H9 (cell line): ENCODE measurements at regions not wholly inside any gene's neighbourhood (a gene's known extent, or its start where the extent isn't known, plus 50 kb on each side); places are given as distances from the start of the nearest gene placed in this dataset.

Experiments
- DNase-seq: peaks from one replicate; pipeline ENCODE4 v3.0.0-alpha.2; 2017
- H2AFZ ChIP-seq: one replicate; pipeline ENCODE4 v1.6.1; 2013; ENCODE audit warnings: mild to moderate bottlenecking, low read length, control low read depth, moderate library complexity
- H2AK5ac ChIP-seq: 2 replicates; pipeline ENCODE4 v1.6.1; 2013; ENCODE audit warnings: low read length, control low read depth, mixed read lengths; ENCODE audit not compliant: insufficient read length
- H2BK120ac ChIP-seq: one replicate; pipeline ENCODE4 v1.6.1; 2013; ENCODE audit warnings: low read depth, mild to moderate bottlenecking, low read length, control low read depth, inconsistent platforms; ENCODE audit not compliant: poor library complexity, severe bottlenecking
- H2BK12ac ChIP-seq: 2 replicates; pipeline ENCODE4 v1.6.1; 2013; ENCODE audit warnings: low read length, control low read depth, mixed read lengths, low read depth; ENCODE audit not compliant: insufficient read length
- H2BK15ac ChIP-seq: 2 replicates; pipeline ENCODE4 v1.6.1; 2013; ENCODE audit warnings: low read depth, low read length, control low read depth
- H2BK20ac ChIP-seq: one replicate; pipeline ENCODE4 v1.6.1; 2013; ENCODE audit warnings: low read depth, mild to moderate bottlenecking, low read length, control low read depth, inconsistent platforms; ENCODE audit not compliant: poor library complexity, severe bottlenecking
- H2BK5ac ChIP-seq: 2 replicates; pipeline ENCODE4 v1.6.1; 2013; ENCODE audit warnings: low read length, control low read depth, mixed read lengths; ENCODE audit not compliant: insufficient read length
- H3K14ac ChIP-seq: 2 replicates; pipeline ENCODE4 v1.6.1; 2013; ENCODE audit warnings: low read length, control low read depth; ENCODE audit not compliant: insufficient read depth
- H3K18ac ChIP-seq: 2 replicates; pipeline ENCODE4 v1.6.1; 2013; ENCODE audit warnings: low read depth, mild to moderate bottlenecking, mixed read lengths, low read length, control low read depth; ENCODE audit not compliant: insufficient read length
- H3K23ac ChIP-seq: 2 replicates; pipeline ENCODE4 v1.6.1; 2013; ENCODE audit warnings: low read length, control low read depth, mixed read lengths, low read depth; ENCODE audit not compliant: insufficient read length
- H3K23me2 ChIP-seq: 2 replicates; pipeline ENCODE4 v1.6.1; 2013; ENCODE audit warnings: low read depth, mild to moderate bottlenecking, mixed read lengths, low read length, control low read depth; ENCODE audit not compliant: insufficient read length, poor library complexity, severe bottlenecking
- H3K27ac ChIP-seq: 2 replicates; pipeline ENCODE4 v1.5.1; 2013; ENCODE audit warnings: low read length, control low read depth, mixed read lengths, low read depth; ENCODE audit not compliant: insufficient read length
- H3K27me3 ChIP-seq: 2 replicates; pipeline ENCODE4 v1.6.1; 2013; ENCODE audit warnings: low read length, control low read depth, inconsistent platforms; ENCODE audit not compliant: insufficient read depth
- H3K4ac ChIP-seq: 2 replicates; pipeline ENCODE4 v1.6.1; 2013; ENCODE audit warnings: low read depth, mild to moderate bottlenecking, control low read depth, inconsistent platforms, low read length, moderate library complexity
- H3K4me1 ChIP-seq: 2 replicates; pipeline ENCODE4 v1.6.1; 2013; ENCODE audit warnings: low read length, control low read depth, inconsistent platforms; ENCODE audit not compliant: insufficient read depth
- H3K4me2 ChIP-seq: 2 replicates; pipeline ENCODE4 v1.6.1; 2013; ENCODE audit warnings: low read length, control low read depth, mixed read lengths; ENCODE audit not compliant: insufficient read length, insufficient read depth
- H3K56ac ChIP-seq: 2 replicates; pipeline ENCODE4 v1.6.1; 2013; ENCODE audit warnings: low read depth, mild to moderate bottlenecking, mixed read lengths, low read length, control low read depth; ENCODE audit not compliant: insufficient read length
- H3K79me1 ChIP-seq: 2 replicates; pipeline ENCODE4 v1.6.1; 2013; ENCODE audit warnings: low read depth, mild to moderate bottlenecking, moderate library complexity, low read length, control low read depth, inconsistent platforms; ENCODE audit not compliant: insufficient read depth, poor library complexity, severe bottlenecking
- H3K79me2 ChIP-seq: 2 replicates; pipeline ENCODE4 v1.6.1; 2013; ENCODE audit warnings: low read length, control low read depth, inconsistent platforms; ENCODE audit not compliant: insufficient read depth
- H3K9ac ChIP-seq: 2 replicates; pipeline ENCODE4 v1.6.1; 2013; ENCODE audit warnings: low read length, control low read depth, mixed read lengths; ENCODE audit not compliant: insufficient read length; ENCODE audit errors: extremely low read depth
- H3K9me3 ChIP-seq: one replicate; pipeline ENCODE4 v1.6.1; 2013; ENCODE audit warnings: low read depth, low read length, inconsistent platforms; ENCODE audit not compliant: control insufficient read depth
- H3T11ph ChIP-seq: one replicate; pipeline ENCODE4 v1.6.1; 2013; ENCODE audit warnings: mild to moderate bottlenecking, low read length, control low read depth, inconsistent platforms
- H4K20me1 ChIP-seq: one replicate; pipeline ENCODE4 v1.6.1; 2013; ENCODE audit not compliant: control insufficient read depth, insufficient read length, insufficient read depth
- H4K5ac ChIP-seq: 2 replicates; pipeline ENCODE4 v1.6.1; 2013; ENCODE audit warnings: low read depth, mild to moderate bottlenecking, mixed read lengths, low read length, control low read depth; ENCODE audit not compliant: insufficient read length
- H4K8ac ChIP-seq: replicated peaks from 2 replicates; pipeline ENCODE4 v1.6.1; 2013; ENCODE audit warnings: low read length, control low read depth, mixed read lengths, low read depth; ENCODE audit not compliant: insufficient read length
- H4K91ac ChIP-seq: 2 replicates; pipeline ENCODE4 v1.6.1; 2013; ENCODE audit warnings: low read depth, mild to moderate bottlenecking, moderate library complexity, mixed read lengths, low read length, control low read depth; ENCODE audit not compliant: insufficient read length
- H3K27ac Mint-ChIP-seq, 3 experiments: 2 replicates in 2 of 3; 3 replicates in 1 of 3; pipeline ENCODE4 v1.8.0; 2020 to 2021; ENCODE audit warnings: mixed read lengths in 3 of 3, mild to moderate bottlenecking in 1 of 3, moderate library complexity in 1 of 3
- H3K27me3 Mint-ChIP-seq: 2 replicates; pipeline ENCODE4 v1.8.0; 2021; ENCODE audit warnings: low read depth, mild to moderate bottlenecking, moderate library complexity, mixed read lengths
- H3K36me3 Mint-ChIP-seq, 3 experiments: 2 replicates in 2 of 3; 3 replicates in 1 of 3; pipeline ENCODE4 v1.8.0; 2020 to 2021; ENCODE audit warnings: low read depth in 3 of 3, mixed read lengths in 3 of 3; ENCODE audit not compliant: insufficient read depth in 1 of 3
- H3K4me1 Mint-ChIP-seq, 2 experiments: 2 replicates each; pipeline ENCODE4 v1.8.0; 2020; ENCODE audit warnings: mixed read lengths in 2 of 2
- H3K4me3 Mint-ChIP-seq, 2 experiments: 2 replicates in 1 of 2; 3 replicates in 1 of 2; pipeline ENCODE4 v1.8.0; 2020 to 2021; ENCODE audit warnings: mild to moderate bottlenecking in 2 of 2, mixed read lengths in 2 of 2, moderate library complexity in 1 of 2
- H3K9me3 Mint-ChIP-seq, 2 experiments: 2 replicates in 1 of 2; 3 replicates in 1 of 2; pipeline ENCODE4 v1.8.0; 2020; ENCODE audit warnings: mild to moderate bottlenecking in 2 of 2, mixed read lengths in 2 of 2, moderate library complexity in 1 of 2
- WGBS: extraction: QIAGEN DNeasy Blood & Tissue Kit; methylation state at CpG from one replicate; pipeline ENCODE4 v1.1.7; 2013; ENCODE audit warnings: missing lambda C conversion rate, low lambda C conversion rate, mixed read lengths; ENCODE audit not compliant: insufficient read length; ENCODE audit errors: extremely low coverage; 5-methylcytosine and 5-hydroxymethylcytosine counted together
- TF ChIP-seq, protein P1 (sequence below): fragments of 200-600 bp; sonication (generic); conservative IDR thresholded peaks from 3 replicates; pipeline ENCODE4 v1.8.0; 2021; ENCODE audit warnings: antibody characterized with exemption, mild to moderate bottlenecking

DNA sequence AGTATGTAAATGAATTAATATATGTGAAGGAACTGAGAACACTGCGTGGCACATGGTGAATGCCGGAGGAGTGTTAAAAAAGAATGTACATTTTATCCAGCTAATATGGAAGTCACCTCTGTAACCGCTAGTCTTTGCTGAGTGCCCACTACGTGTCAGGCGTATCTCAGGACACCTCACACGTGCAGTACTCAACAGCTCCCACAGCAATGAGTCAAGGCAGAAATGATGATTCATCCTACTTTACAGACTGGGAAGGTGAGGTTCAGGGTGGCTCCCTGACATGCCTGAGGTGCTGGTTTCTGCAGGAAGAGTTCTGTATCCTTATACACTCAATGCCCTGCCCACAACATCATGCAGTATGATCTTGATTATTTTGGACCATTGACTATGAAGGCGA lies 487.0 kb downstream of the HAPSTR1 start:
- Histone ChIP-seq H2BK5ac (no peak overlapping the region), H3K14ac (no peak overlapping the region), H3K9me3 (no peaks in the 10 kb centered on the region), H3K4me2 (no peak overlapping the region), H3K79me2 (no peaks in the 10 kb centered on the region), H2AK5ac (no peak overlapping the region), H3K9ac (no peak overlapping the region), H3K4ac (no peak overlapping the region), H3K18ac (no peak overlapping the region), H3K4me1 (no peaks in the 10 kb centered on the region), H4K5ac (no peak overlapping the region), H3K27me3 (no peaks in the 10 kb centered on the region), H2BK120ac (no peak overlapping the region), H3K23ac (no peak overlapping the region), H3T11ph (no peak overlapping the region), H4K8ac (no peak overlapping the region), H4K91ac (no peak overlapping the region), H3K79me1 (no peaks in the 10 kb centered on the region), H3K23me2 (no peaks in the 10 kb centered on the region), H2BK20ac (no peak overlapping the region), H2AFZ (no peak overlapping the region), H3K56ac (no peak overlapping the region), H3K27ac (no peak overlapping the region), H2BK12ac (no peak overlapping the region), H2BK15ac (no peak overlapping the region), H4K20me1 (no peaks in the 10 kb centered on the region)
- Mint-ChIP-seq H3K27me3 (no peaks in the 10 kb centered on the region; the same call in 1 of the 2 replicates), H3K36me3 (no peaks in the 10 kb centered on the region; a peak in 1 of 7 replicates), H3K9me3 (no peaks in the 10 kb centered on the region), H3K27ac (no peak overlapping the region), H3K4me1 (peaks cover 0 to 5% of the 10 kb centered on the region in 2 experiments; a peak in 1 of 4 replicates), H3K4me3 (no peak overlapping the region)
- no peak for DNase-seq
- TF ChIP-seq, protein P1, sequence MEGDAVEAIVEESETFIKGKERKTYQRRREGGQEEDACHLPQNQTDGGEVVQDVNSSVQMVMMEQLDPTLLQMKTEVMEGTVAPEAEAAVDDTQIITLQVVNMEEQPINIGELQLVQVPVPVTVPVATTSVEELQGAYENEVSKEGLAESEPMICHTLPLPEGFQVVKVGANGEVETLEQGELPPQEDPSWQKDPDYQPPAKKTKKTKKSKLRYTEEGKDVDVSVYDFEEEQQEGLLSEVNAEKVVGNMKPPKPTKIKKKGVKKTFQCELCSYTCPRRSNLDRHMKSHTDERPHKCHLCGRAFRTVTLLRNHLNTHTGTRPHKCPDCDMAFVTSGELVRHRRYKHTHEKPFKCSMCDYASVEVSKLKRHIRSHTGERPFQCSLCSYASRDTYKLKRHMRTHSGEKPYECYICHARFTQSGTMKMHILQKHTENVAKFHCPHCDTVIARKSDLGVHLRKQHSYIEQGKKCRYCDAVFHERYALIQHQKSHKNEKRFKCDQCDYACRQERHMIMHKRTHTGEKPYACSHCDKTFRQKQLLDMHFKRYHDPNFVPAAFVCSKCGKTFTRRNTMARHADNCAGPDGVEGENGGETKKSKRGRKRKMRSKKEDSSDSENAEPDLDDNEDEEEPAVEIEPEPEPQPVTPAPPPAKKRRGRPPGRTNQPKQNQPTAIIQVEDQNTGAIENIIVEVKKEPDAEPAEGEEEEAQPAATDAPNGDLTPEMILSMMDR: no peak
- no CpG with 5 or more reads among the region's 7 CpGs for WGBS
